ENCODE measurements at regions not wholly inside any gene's neighbourhood (a gene's known extent, or its start where the extent isn't known, plus 50 kb on each side); places are given as distances from the start of the nearest gene placed in this dataset.
A peak's percentile ranks its signal among the peaks of the same experiment; 100 is the strongest.

- TF ChIP-seq CTCF (IDR thresholded peaks at IDR 0.05; ENCODE audit: low read depth, low read length): peak; percentile 61
- no peak for TF ChIP-seq EZH2phosphoT487 (IDR thresholded peaks at IDR 0.05; ENCODE audit: low read depth)
Observed at GRCh38 chr20:57061051-57061900, 205.2 kb downstream of the BMP7 start.
